IMR-90 (cell line): ENCODE measurements at regions not wholly inside any gene's neighbourhood (a gene's known extent, or its start where the extent isn't known, plus 50 kb on each side); places are given as distances from the start of the nearest gene placed in this dataset.

Experiments used
- ATAC-seq: fragments of 200-7000 bp; cut with Tn5 transposase; 2 replicates; pipeline ENCODE4 v1.9.1; 2020; ENCODE audit warnings: low read depth, mild to moderate bottlenecking, moderate library complexity
- BruUV-seq: library from RNA; stranded (reverse); fragments of 400-500 nt; replicated peaks from 2 replicates; lab custom pipeline; 2021; lab: Mats Ljungman, UMichigan
- CTCF ChIA-PET: fragments of 300-600 bp; formaldehyde crosslinking; extraction: SDS; loops from one replicate; lab custom pipeline; 2021; ENCODE audit warnings: antibody characterized with exemption; lab: Yijun Ruan, JAX
- POLR2A ChIA-PET: fragments of 300-600 bp; sonication (Branson Sonifier 250); formaldehyde crosslinking; loops from one replicate; lab custom pipeline; 2022; ENCODE audit warnings: antibody characterized with exemption; ENCODE audit not compliant: unreplicated experiment; lab: Charles Lee
- DNase-seq: peaks from one replicate; pipeline ENCODE4 v3.0.0; 2013
- H2AFZ ChIP-seq: replicated peaks from 2 replicates; pipeline ENCODE3; 2013; ENCODE audit warnings: low read length, mild to moderate bottlenecking; ENCODE audit not compliant: poor library complexity
- H2AK5ac ChIP-seq: 2 replicates; pipeline ENCODE4 v1.6.1; 2013; ENCODE audit warnings: low read depth, low read length, inconsistent platforms
- H2AK9ac ChIP-seq: replicated peaks from 2 replicates; pipeline ENCODE3; 2013; ENCODE audit warnings: mild to moderate bottlenecking, low read depth, low read length, moderate library complexity; ENCODE audit not compliant: poor library complexity
- H2BK120ac ChIP-seq: 2 replicates; pipeline ENCODE4 v1.6.1; 2013; ENCODE audit warnings: low read depth, low read length, inconsistent platforms
- H2BK15ac ChIP-seq: 3 replicates; pipeline ENCODE4 v1.6.1; 2013; ENCODE audit warnings: low read depth, low read length, inconsistent platforms
- H2BK20ac ChIP-seq: 2 replicates; pipeline ENCODE4 v1.6.1; 2013; ENCODE audit warnings: low read depth, mild to moderate bottlenecking, inconsistent platforms, low read length, moderate library complexity
- H2BK5ac ChIP-seq: 2 replicates; pipeline ENCODE4 v1.6.1; 2013; ENCODE audit warnings: mild to moderate bottlenecking, low read depth, low read length, inconsistent platforms; ENCODE audit not compliant: poor library complexity, severe bottlenecking
- H3K14ac ChIP-seq: replicated peaks from 2 replicates; pipeline ENCODE4 v1.6.1; 2013; ENCODE audit warnings: low read depth, low read length, inconsistent platforms
- H3K18ac ChIP-seq: 2 replicates; pipeline ENCODE4 v1.6.1; 2013; ENCODE audit warnings: low read depth, low read length, control low read depth
- H3K23ac ChIP-seq: 2 replicates; pipeline ENCODE4 v1.6.1; 2013; ENCODE audit warnings: low read depth, low read length, inconsistent platforms
- H3K27ac ChIP-seq: 2 replicates; pipeline ENCODE4 v1.5.1; 2013; ENCODE audit warnings: mild to moderate bottlenecking, control low read depth, low read length; ENCODE audit not compliant: insufficient read depth
- H3K27me3 ChIP-seq: 2 replicates; pipeline ENCODE4 v1.6.1; 2013; ENCODE audit warnings: low read length; ENCODE audit not compliant: control insufficient read depth, insufficient read depth
- H3K36me3 ChIP-seq: 2 replicates; pipeline ENCODE4 v1.6.1; 2013; ENCODE audit warnings: low read length, mixed read lengths; ENCODE audit not compliant: control insufficient read depth, insufficient read depth
- H3K4ac ChIP-seq: 2 replicates; pipeline ENCODE4 v1.6.1; 2013; ENCODE audit warnings: low read depth, low read length, inconsistent platforms
- H3K4me1 ChIP-seq: 2 replicates; pipeline ENCODE4 v1.6.1; 2013; ENCODE audit warnings: low read length, mixed read lengths; ENCODE audit not compliant: control insufficient read depth, insufficient read depth
- H3K4me2 ChIP-seq: 2 replicates; pipeline ENCODE4 v1.6.1; 2013; ENCODE audit warnings: low read depth, mild to moderate bottlenecking, control low read depth, low read length, moderate library complexity
- H3K4me3 ChIP-seq: 2 replicates; pipeline ENCODE4 v1.5.1; 2013; ENCODE audit warnings: low read depth, mild to moderate bottlenecking, control low read depth, low read length, moderate library complexity; ENCODE audit not compliant: insufficient read depth
- H3K56ac ChIP-seq: 2 replicates; pipeline ENCODE4 v1.6.1; 2013; ENCODE audit warnings: low read length, inconsistent platforms; ENCODE audit not compliant: insufficient read depth; ENCODE audit errors: extremely low read depth
- H3K79me1 ChIP-seq, 2 experiments: 2 replicates each; pipeline ENCODE4 v1.6.1; 2013; ENCODE audit warnings: low read length in 2 of 2, inconsistent platforms in 1 of 2, low read depth in 1 of 2
- H3K9ac ChIP-seq: 2 replicates; pipeline ENCODE4 v1.6.1; 2013; ENCODE audit warnings: low read depth, low read length, control low read depth
- H3K9me1 ChIP-seq: 2 replicates; pipeline ENCODE4 v1.6.1; 2013; ENCODE audit warnings: low read length, inconsistent platforms; ENCODE audit not compliant: insufficient read depth
- H3K9me3 ChIP-seq: 2 replicates; pipeline ENCODE4 v1.6.1; 2013; ENCODE audit warnings: low read length; ENCODE audit not compliant: control insufficient read depth, insufficient read depth
- H4K20me1 ChIP-seq: 2 replicates; pipeline ENCODE4 v1.6.1; 2013; ENCODE audit warnings: low read length, inconsistent platforms; ENCODE audit not compliant: insufficient read depth
- H4K5ac ChIP-seq: 2 replicates; pipeline ENCODE4 v1.6.1; 2013; ENCODE audit warnings: mild to moderate bottlenecking, low read depth, low read length, control low read depth
- H4K8ac ChIP-seq, 2 experiments: 2 replicates each; pipeline ENCODE4 v1.6.1; 2013; ENCODE audit warnings: low read depth in 2 of 2, low read length in 2 of 2, control low read depth in 1 of 2, inconsistent platforms in 1 of 2
- H4K91ac ChIP-seq: 2 replicates; pipeline ENCODE4 v1.6.1; 2013; ENCODE audit warnings: low read depth, low read length, inconsistent platforms; ENCODE audit not compliant: insufficient read depth
- CEBPB ChIP-seq: IDR thresholded peaks from 2 replicates; pipeline ENCODE4 v1.6.1; 2012; ENCODE audit warnings: low read depth, low read length, improper control_type of control experiment
- CHD1 ChIP-seq: IDR thresholded peaks from 2 replicates; pipeline ENCODE4 v1.6.1; 2012; ENCODE audit warnings: low read depth, low read length, improper control_type of control experiment
- MAZ ChIP-seq: IDR thresholded peaks from 2 replicates; pipeline ENCODE4 v1.6.1; 2012; ENCODE audit warnings: low read depth, mild to moderate bottlenecking, low read length, improper control_type of control experiment, moderate library complexity, borderline replicate concordance
- MXI1 ChIP-seq: IDR thresholded peaks from 2 replicates; pipeline ENCODE4 v1.6.1; 2012; ENCODE audit warnings: low read depth, mild to moderate bottlenecking, low read length, moderate library complexity, borderline replicate concordance
- NFE2L2 ChIP-seq: fragments of 150-350 bp; IDR thresholded peaks from 2 replicates; pipeline ENCODE4 v1.6.1; 2016; ENCODE audit warnings: low read depth, mild to moderate bottlenecking, low read length
- RAD21 ChIP-seq: IDR thresholded peaks from 2 replicates; pipeline ENCODE4 v1.6.1; 2012; ENCODE audit warnings: low read length, improper control_type of control experiment
- RCOR1 ChIP-seq: IDR thresholded peaks from 2 replicates; pipeline ENCODE4 v1.6.1; 2012; ENCODE audit warnings: mild to moderate bottlenecking, low read length, improper control_type of control experiment; ENCODE audit not compliant: insufficient replicate concordance
- RFX5 ChIP-seq: IDR thresholded peaks from 2 replicates; pipeline ENCODE4 v1.8.0; 2012; ENCODE audit warnings: low read depth, mild to moderate bottlenecking, low read length, moderate library complexity
- SMC3 ChIP-seq: fragments of 150-350 bp; IDR thresholded peaks from 2 replicates; pipeline ENCODE4 v1.6.1; 2016; ENCODE audit warnings: low read depth, mild to moderate bottlenecking, antibody characterized with exemption, low read length, moderate library complexity
- USF2 ChIP-seq: fragments of 150-350 bp; IDR thresholded peaks from 2 replicates; pipeline ENCODE4 v1.6.1; 2017; ENCODE audit warnings: mild to moderate bottlenecking, antibody characterized with exemption, low read length, low read depth
- WGBS, 2 experiments: methylation state at CpG; one replicate each; pipeline versions ENCODE4 v1.1.5 to v1.1.7; 2013; ENCODE audit warnings: missing lambda C conversion rate in 2 of 2; ENCODE audit not compliant: insufficient read length in 1 of 2; ENCODE audit errors: extremely low coverage in 2 of 2; 5-methylcytosine and 5-hydroxymethylcytosine counted together
- dilution Hi-C: fragments of 300-500 bp; cut with HindIII; formaldehyde crosslinking; loops from one replicate; pipeline ENCODE4 v1.14.3; 2018; ENCODE audit warnings: low sequenced_read_pairs; ENCODE audit not compliant: unreplicated experiment
- in situ Hi-C: fragments of 300-500 bp; cut with MboI; formaldehyde crosslinking; loops from 3 replicates; pipeline ENCODE4 v1.14.3; 2019; ENCODE audit warnings: low sequenced_read_pairs, inconsistent platforms, mixed read lengths
- intact Hi-C: fragments of 100-400 bp; cut with micrococcal nuclease; formaldehyde crosslinking; loops from 2 replicates; pipeline ENCODE4 v1.10.0; 2022
- TF ChIP-seq, protein P1 (sequence below): fragments of 150-350 bp; IDR thresholded peaks from 2 replicates; pipeline ENCODE4 v1.6.1; 2016; ENCODE audit warnings: low read depth, mild to moderate bottlenecking, low read length, moderate library complexity, borderline replicate concordance

DNA sequence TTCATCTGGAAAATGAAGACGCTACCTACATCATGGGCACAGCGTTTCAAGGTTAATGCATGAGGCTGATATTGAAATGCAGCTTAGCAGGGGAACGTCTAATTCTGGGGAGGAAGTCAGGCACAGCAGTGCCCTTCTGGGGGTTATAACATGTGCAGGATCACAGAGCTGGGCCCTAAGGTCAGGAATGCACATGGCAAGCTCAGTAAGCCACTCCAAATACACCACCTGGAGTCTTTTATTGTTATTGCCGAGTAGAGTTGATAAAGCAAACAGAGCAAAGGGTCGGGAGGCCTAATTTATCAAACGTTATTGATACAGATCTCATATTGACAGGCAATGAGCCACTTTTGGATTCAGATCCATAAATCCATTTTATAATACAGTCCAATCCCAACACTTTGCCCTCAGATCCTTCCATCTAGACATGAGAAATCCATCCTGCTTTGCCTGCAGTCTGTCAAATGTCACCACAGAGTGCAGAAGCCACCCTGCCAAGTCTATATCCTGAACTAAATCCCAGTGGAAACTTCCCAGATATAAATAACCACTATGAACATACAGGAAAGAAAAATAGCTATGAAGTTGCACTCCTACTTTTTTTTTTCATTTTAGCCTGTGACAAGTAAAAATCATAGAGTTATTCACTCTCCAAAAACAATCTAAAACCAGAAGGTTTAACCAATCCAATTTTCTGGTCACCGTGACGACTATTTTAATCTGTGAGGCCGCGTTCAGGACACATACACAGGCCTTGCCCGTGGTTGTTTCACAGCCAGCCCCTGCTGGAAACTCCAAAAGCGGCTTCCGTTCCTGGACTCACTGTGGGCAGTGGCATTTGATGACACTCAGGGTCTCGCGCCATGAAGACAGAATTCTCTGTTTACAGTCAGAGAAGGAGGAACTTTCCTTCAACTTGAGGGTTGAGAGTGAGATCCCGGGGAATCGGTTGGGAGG is 335.4 kb downstream of the DHX15 start:
- H3K79me1 ChIP-seq: no peaks in the 10 kb centered on the region
- dilution Hi-C loops (no loop called here), intact Hi-C loops (no loop called here), in situ Hi-C loops (no loop called here)
- peaks cover 2% of the 10 kb centered on the region; the same call in 1 of the 2 replicates for H3K4me1 ChIP-seq
- no peaks in the 10 kb centered on the region for H3K36me3 ChIP-seq
- H4K8ac ChIP-seq: no peak overlapping the region
- no peak overlapping the region for H2BK15ac ChIP-seq
- H3K14ac ChIP-seq: no peak overlapping the region
- H4K5ac ChIP-seq: no peak overlapping the region
- no peak for DNase-seq
- H3K23ac ChIP-seq: no peak overlapping the region
- no peak overlapping the region for H2AFZ ChIP-seq
- WGBS, 2 experiments: 56% methylated on average over 5 of the region's 17 CpGs; no CpG with 5 or more reads in 1 of the 2 experiments
- H3K18ac ChIP-seq: no peak overlapping the region
- no peak overlapping the region for H3K27ac ChIP-seq
- TF ChIP-seq MXI1 (no peak), RAD21 (no peak), CHD1 (no peak), CEBPB (no peak), MAZ (no peak), RFX5 (no peak), SMC3 (no peak), RCOR1 (no peak), NFE2L2 (no peak), USF2 (no peak)
- TF ChIP-seq, protein P1, sequence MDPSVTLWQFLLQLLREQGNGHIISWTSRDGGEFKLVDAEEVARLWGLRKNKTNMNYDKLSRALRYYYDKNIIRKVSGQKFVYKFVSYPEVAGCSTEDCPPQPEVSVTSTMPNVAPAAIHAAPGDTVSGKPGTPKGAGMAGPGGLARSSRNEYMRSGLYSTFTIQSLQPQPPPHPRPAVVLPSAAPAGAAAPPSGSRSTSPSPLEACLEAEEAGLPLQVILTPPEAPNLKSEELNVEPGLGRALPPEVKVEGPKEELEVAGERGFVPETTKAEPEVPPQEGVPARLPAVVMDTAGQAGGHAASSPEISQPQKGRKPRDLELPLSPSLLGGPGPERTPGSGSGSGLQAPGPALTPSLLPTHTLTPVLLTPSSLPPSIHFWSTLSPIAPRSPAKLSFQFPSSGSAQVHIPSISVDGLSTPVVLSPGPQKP: no peak
- no peak overlapping the region for H3K9ac ChIP-seq
- ChIA-PET POLR2A (no interaction called here), CTCF (no interaction called here)
- H4K20me1 ChIP-seq: no peaks in the 10 kb centered on the region
- H3K4ac ChIP-seq: no peak overlapping the region
- H2AK9ac ChIP-seq: no peak overlapping the region
- H3K9me3 ChIP-seq: no peaks in the 10 kb centered on the region
- no peak overlapping the region for H2AK5ac ChIP-seq
- no peak overlapping the region for H4K91ac ChIP-seq
- H2BK20ac ChIP-seq: no peak overlapping the region
- no peak overlapping the region for H3K4me2 ChIP-seq
- H3K56ac ChIP-seq: no peak overlapping the region
- peaks cover 1% of the 10 kb centered on the region; the same call in 1 of the 2 replicates for H3K27me3 ChIP-seq
- no peak overlapping the region for H2BK5ac ChIP-seq
- ATAC-seq: no peak
- no peak overlapping the region for H2BK120ac ChIP-seq
- H3K9me1 ChIP-seq: no peaks in the 10 kb centered on the region
- H3K4me3 ChIP-seq: no peak overlapping the region
- no TSS peak for BruUV-seq
